Lower leg skin (tissue), 4 donors: ENCODE measurements at regions not wholly inside any gene's neighbourhood (a gene's known extent, or its start where the extent isn't known, plus 50 kb on each side); places are given as distances from the start of the nearest gene placed in this dataset.
"Not testable (repeated sequence)": the region's sequence is repeated elsewhere in the genome, so short reads cannot be mapped to it uniquely, and the experiment has no call there.

Experiments used
- DNase-seq, 2 donors: peaks; one replicate each; pipeline ENCODE4 v3.0.0-alpha.2; 2019; ENCODE audit warnings: low spot score in 2 of 2
- H3K4me3 ChIP-seq: fragments of 200-600 bp; sonication (generic); 2 replicates; pipeline ENCODE4 v1.5.1; 2017; ENCODE audit warnings: mild to moderate bottlenecking, low read depth; ENCODE audit not compliant: poor library complexity, severe bottlenecking
- CTCF ChIP-seq, 3 donors: fragments of 450-650 bp; IDR thresholded peaks; one replicate each; pipeline ENCODE4 v1.5.1; 2016; ENCODE audit warnings: antibody characterized with exemption in 3 of 3, mild to moderate bottlenecking in 3 of 3, moderate library complexity in 2 of 3
- POLR2A ChIP-seq, 2 donors: fragments of 450-650 bp; IDR thresholded peaks; one replicate each; pipeline ENCODE4 v1.6.1; 2016 to 2017; ENCODE audit warnings: antibody characterized with exemption in 2 of 2, mild to moderate bottlenecking in 1 of 2, moderate library complexity in 1 of 2
- WGBS, 2 donors: methylation state at CpG; one replicate each; pipeline ENCODE4 v1.1.5; 2018; 5-methylcytosine and 5-hydroxymethylcytosine counted together
- intact Hi-C: fragments of 100-400 bp; cut with DNase I; formaldehyde crosslinking; loops from one replicate; pipeline ENCODE4 v1.15.0; 2023; ENCODE audit warnings: low total_unique reads

- intact Hi-C loops, result no loop called here
- no peak for TF ChIP-seq POLR2A (IDR thresholded peaks at IDR 0.05)
- TF ChIP-seq CTCF (IDR thresholded peaks at IDR 0.05), result no peak
- DNase-seq, result no peak
- H3K4me3 ChIP-seq, result no peak overlapping the region
- 83 to 90% methylated on average over 15 of the region's 15 CpGs for WGBS, 2 donors
Measured at GRCh38 chr9:126070058-126070655, 256.5 kb upstream of the MVB12B start.

- no peak for DNase-seq
- 82 to 85% methylated on average over 13 of the region's 13 CpGs for WGBS, 2 donors
- no peak for TF ChIP-seq POLR2A (IDR thresholded peaks at IDR 0.05)
- no peak for TF ChIP-seq CTCF (IDR thresholded peaks at IDR 0.05)
- intact Hi-C loops, result no loop called here
- H3K4me3 ChIP-seq, result no peak overlapping the region
Measured at GRCh38 chr9:126071076-126071750, 255.4 kb upstream of the MVB12B start.

GRCh38 chr9:126077656-126078055, 249.0 kb upstream of the MVB12B start:
- 88 to 89% methylated on average over 9 to 11 of the region's 12 CpGs for WGBS, 2 donors
- DNase-seq, intact Hi-C loops, H3K4me3 ChIP-seq: not testable (repeated sequence)

- 53 to 73% methylated on average over 2 of the region's 2 CpGs for WGBS, 2 donors
- no peak for DNase-seq
- TF ChIP-seq CTCF (IDR thresholded peaks at IDR 0.05) (no peak), POLR2A (IDR thresholded peaks at IDR 0.05) (no peak)
- intact Hi-C loops, result no loop called here
- no peak overlapping the region for H3K4me3 ChIP-seq
Measured at GRCh38 chr9:126080641-126081040, 246.0 kb upstream of the MVB12B start.

GRCh38 chr9:126081746-126082145, 244.9 kb upstream of the MVB12B start:
- H3K4me3 ChIP-seq, result no peak overlapping the region
- no peak for TF ChIP-seq POLR2A (IDR thresholded peaks at IDR 0.05)
- TF ChIP-seq CTCF (IDR thresholded peaks at IDR 0.05), result no peak
- no peak for DNase-seq
- intact Hi-C loops, result no loop called here
- WGBS, 2 donors, result 51 to 59% methylated on average over 4 of the region's 4 CpGs

- intact Hi-C loops, result no loop called here
- WGBS, 2 donors, result 70 to 75% methylated on average over 4 of the region's 4 CpGs
- TF ChIP-seq CTCF (IDR thresholded peaks at IDR 0.05) (no peak), POLR2A (IDR thresholded peaks at IDR 0.05) (no peak)
- no peak for DNase-seq
- no peak overlapping the region for H3K4me3 ChIP-seq
Measured at GRCh38 chr9:126084008-126084407, 242.6 kb upstream of the MVB12B start.
